ENCODE measurements at regions not wholly inside any gene's neighbourhood (a gene's known extent, or its start where the extent isn't known, plus 50 kb on each side); places are given as distances from the start of the nearest gene placed in this dataset.
"Not testable (repeated sequence)": the region's sequence is repeated elsewhere in the genome, so short reads cannot be mapped to it uniquely, and the experiment has no call there.

- ChIA-PET POLR2A (no interaction called here), CTCF (no interaction called here)
- no peak overlapping the region for H3K4me3 ChIP-seq (ENCODE audit: low read depth, low read length)
- DNase-seq (ENCODE audit: low read depth, low spot score): no peak
- TF ChIP-seq CTCF (IDR thresholded peaks at IDR 0.05; ENCODE audit: insufficient read depth, low read length, missing control alignments): no peak
Measured at GRCh38 chr11:95414217-95414616, 183.2 kb upstream of the SESN3 start.

- DNase-seq (ENCODE audit: low read depth, low spot score): no peak
- POLR2A ChIA-PET: no interaction called here
- no peak for TF ChIP-seq CTCF (IDR thresholded peaks at IDR 0.05; ENCODE audit: insufficient read depth, low read length, missing control alignments)
- no peak overlapping the region for H3K4me3 ChIP-seq (ENCODE audit: low read depth, low read length)
- CTCF ChIA-PET: no interaction called here
Measured at GRCh38 chr11:95413761-95414160, 182.8 kb upstream of the SESN3 start.

- no peak for DNase-seq (ENCODE audit: low read depth, low spot score)
- no peak overlapping the region for H3K4me3 ChIP-seq (ENCODE audit: low read depth, low read length)
- ChIA-PET CTCF (no interaction called here), POLR2A (no interaction called here)
- no peak for TF ChIP-seq CTCF (IDR thresholded peaks at IDR 0.05; ENCODE audit: insufficient read depth, low read length, missing control alignments)
Measured at GRCh38 chr11:95413021-95413420, 182.0 kb upstream of the SESN3 start.

GRCh38 chr11:95412074-95412473 is 181.1 kb upstream of the SESN3 start:
- H3K4me3 ChIP-seq (ENCODE audit: low read depth, low read length): no peak overlapping the region
- POLR2A ChIA-PET: no interaction called here
- DNase-seq (ENCODE audit: low read depth, low spot score): no peak
- CTCF ChIA-PET: no interaction called here
- TF ChIP-seq CTCF (IDR thresholded peaks at IDR 0.05; ENCODE audit: insufficient read depth, low read length, missing control alignments): no peak

- CTCF ChIA-PET; DNase-seq (ENCODE audit: low read depth, low spot score); H3K4me3 ChIP-seq (ENCODE audit: low read depth, low read length); POLR2A ChIA-PET: not testable (repeated sequence)
Measured at GRCh38 chr11:95410707-95411106, 179.7 kb upstream of the SESN3 start.

GRCh38 chr11:95406271-95406670 is 175.3 kb upstream of the SESN3 start:
- ChIA-PET CTCF (no interaction called here), POLR2A (no interaction called here)
- no peak overlapping the region for H3K4me3 ChIP-seq (ENCODE audit: low read depth, low read length)
- no peak for DNase-seq (ENCODE audit: low read depth, low spot score)
- no peak for TF ChIP-seq CTCF (IDR thresholded peaks at IDR 0.05; ENCODE audit: insufficient read depth, low read length, missing control alignments)

- DNase-seq (ENCODE audit: low read depth, low spot score): no peak
- ChIA-PET CTCF (interaction anchor here (1.0 kb wide), 1 partner anchor 33 kb away, joined by 3 read pairs; no protein-coding TSS in a partner anchor), POLR2A (no interaction called here)
- no peak for TF ChIP-seq CTCF (IDR thresholded peaks at IDR 0.05; ENCODE audit: insufficient read depth, low read length, missing control alignments)
- no peak overlapping the region for H3K4me3 ChIP-seq (ENCODE audit: low read depth, low read length)
Measured at GRCh38 chr11:95404370-95404769, 173.4 kb upstream of the SESN3 start.
